Liver (tissue), 7 donors: ENCODE measurements at regions not wholly inside any gene's neighbourhood (a gene's known extent, or its start where the extent isn't known, plus 50 kb on each side); places are given as distances from the start of the nearest gene placed in this dataset.

Experiments used
- DNase-seq: peaks from one replicate; pipeline ENCODE4 v3.0.0-alpha.2; 2017; ENCODE audit warnings: low spot score
- H3K27ac ChIP-seq, 2 donors: one replicate each; pipeline ENCODE4 v1.7.0; 2013; ENCODE audit warnings: inconsistent platforms in 2 of 2, low read length in 2 of 2, control low read depth in 1 of 2, low read depth in 1 of 2, mild to moderate bottlenecking in 1 of 2
- H3K27me3 ChIP-seq, 4 donors: one replicate each; pipeline versions ENCODE4 v1.6.1 to v1.7.0; 2013; ENCODE audit warnings: low read length in 3 of 4, inconsistent platforms in 1 of 4, mild to moderate bottlenecking in 1 of 4, moderate library complexity in 1 of 4; ENCODE audit not compliant: control insufficient read depth in 4 of 4, insufficient read depth in 4 of 4
- H3K36me3 ChIP-seq, 4 donors: one replicate each; pipeline versions ENCODE4 v1.6.1 to v1.7.0; 2013; ENCODE audit warnings: low read length in 3 of 4, mild to moderate bottlenecking in 3 of 4, low read depth in 1 of 4, moderate library complexity in 1 of 4; ENCODE audit not compliant: control insufficient read depth in 4 of 4, insufficient read depth in 3 of 4
- H3K4me1 ChIP-seq, 4 donors: one replicate each; pipeline versions ENCODE4 v1.6.1 to v1.7.0; 2013; ENCODE audit warnings: low read length in 3 of 4, mild to moderate bottlenecking in 3 of 4, moderate library complexity in 1 of 4; ENCODE audit not compliant: control insufficient read depth in 4 of 4, insufficient read depth in 4 of 4
- H3K4me3 ChIP-seq, 3 donors: one replicate each; pipeline versions ENCODE4 v1.6.1 to v1.7.0; 2013; ENCODE audit warnings: low read length in 3 of 3, control low read depth in 1 of 3, low read depth in 1 of 3, mild to moderate bottlenecking in 1 of 3
- H3K9ac ChIP-seq, 2 donors: one replicate each; pipeline ENCODE4 v1.7.0; 2013; ENCODE audit warnings: low read length in 2 of 2, mild to moderate bottlenecking in 2 of 2, moderate library complexity in 2 of 2, control low read depth in 1 of 2, low read depth in 1 of 2
- H3K9me3 ChIP-seq, 4 donors: one replicate each; pipeline versions ENCODE4 v1.6.1 to v1.7.0; 2013; ENCODE audit warnings: low read length in 3 of 4; ENCODE audit not compliant: control insufficient read depth in 4 of 4
- EGR1 ChIP-seq, 2 donors: IDR thresholded peaks; 2 replicates each; pipeline ENCODE4 v1.6.1; 2016 to 2018; ENCODE audit warnings: antibody characterized with exemption in 2 of 2, low read depth in 2 of 2
- FOXA1 ChIP-seq: IDR thresholded peaks from 2 replicates; pipeline ENCODE4 v1.6.1; 2016; ENCODE audit warnings: antibody characterized with exemption
- FOXA2 ChIP-seq: IDR thresholded peaks from 2 replicates; pipeline ENCODE4 v1.6.1; 2016; ENCODE audit warnings: antibody characterized with exemption
- GABPA ChIP-seq, 2 donors: IDR thresholded peaks in 1 of 2; conservative IDR thresholded peaks in 1 of 2; 2 replicates each; pipeline ENCODE4 v1.6.1; 2016; ENCODE audit warnings: antibody characterized with exemption in 2 of 2, mild to moderate bottlenecking in 1 of 2, moderate library complexity in 1 of 2
- HNF4A ChIP-seq, 2 donors: conservative IDR thresholded peaks; 2 replicates each; pipeline ENCODE4 v1.6.1; 2016; ENCODE audit warnings: antibody characterized with exemption in 2 of 2, mild to moderate bottlenecking in 2 of 2
- HNF4G ChIP-seq: IDR thresholded peaks from 2 replicates; pipeline ENCODE4 v1.6.1; 2016; ENCODE audit warnings: antibody characterized with exemption
- JUND ChIP-seq, 2 donors: IDR thresholded peaks; 2 replicates each; pipeline ENCODE4 v1.6.1; 2016; ENCODE audit warnings: antibody characterized with exemption in 2 of 2
- NR2F2 ChIP-seq: IDR thresholded peaks from 2 replicates; pipeline ENCODE4 v1.6.1; 2016; ENCODE audit warnings: antibody characterized with exemption
- RAD21 ChIP-seq, 2 donors: IDR thresholded peaks; 2 replicates each; pipeline ENCODE4 v1.6.1; 2016; ENCODE audit warnings: antibody characterized with exemption in 2 of 2, mild to moderate bottlenecking in 2 of 2
- RXRA ChIP-seq, 2 donors: IDR thresholded peaks; 2 replicates each; pipeline ENCODE4 v1.6.1; 2017 to 2018; ENCODE audit warnings: antibody characterized with exemption in 2 of 2, mild to moderate bottlenecking in 1 of 2
- SP1 ChIP-seq: IDR thresholded peaks from 2 replicates; pipeline ENCODE4 v1.6.1; 2018; ENCODE audit warnings: antibody characterized with exemption, mild to moderate bottlenecking
- TAF1 ChIP-seq: conservative IDR thresholded peaks from 2 replicates; pipeline ENCODE4 v1.6.1; 2016; ENCODE audit warnings: antibody characterized with exemption, mild to moderate bottlenecking
- YY1 ChIP-seq: IDR thresholded peaks from 2 replicates; pipeline ENCODE4 v1.6.1; 2016; ENCODE audit warnings: antibody characterized with exemption, mild to moderate bottlenecking
- WGBS: extraction: QIAGEN DNeasy Blood & Tissue Kit; methylation state at CpG from one replicate; pipeline ENCODE4 v1.1.7; 2013; 5-methylcytosine and 5-hydroxymethylcytosine counted together
- TF ChIP-seq, protein P1 (sequence below): IDR thresholded peaks from 2 replicates; pipeline ENCODE4 v1.6.1; 2016; ENCODE audit warnings: antibody characterized with exemption
- TF ChIP-seq, protein P2 (sequence below): IDR thresholded peaks from 2 replicates; pipeline ENCODE4 v1.6.1; 2016; ENCODE audit warnings: antibody characterized with exemption
- TF ChIP-seq, protein P3 (sequence below): IDR thresholded peaks from 2 replicates; pipeline ENCODE4 v1.6.1; 2016; ENCODE audit warnings: antibody characterized with exemption, mild to moderate bottlenecking
- TF ChIP-seq, protein P4 (sequence below): IDR thresholded peaks from 2 replicates; pipeline ENCODE4 v1.6.1; 2016; ENCODE audit warnings: antibody characterized with exemption
- donor health status: healthy.
- donor health status: healthy.
- donor health status: healthy.
- donor health status: healthy.

DNA sequence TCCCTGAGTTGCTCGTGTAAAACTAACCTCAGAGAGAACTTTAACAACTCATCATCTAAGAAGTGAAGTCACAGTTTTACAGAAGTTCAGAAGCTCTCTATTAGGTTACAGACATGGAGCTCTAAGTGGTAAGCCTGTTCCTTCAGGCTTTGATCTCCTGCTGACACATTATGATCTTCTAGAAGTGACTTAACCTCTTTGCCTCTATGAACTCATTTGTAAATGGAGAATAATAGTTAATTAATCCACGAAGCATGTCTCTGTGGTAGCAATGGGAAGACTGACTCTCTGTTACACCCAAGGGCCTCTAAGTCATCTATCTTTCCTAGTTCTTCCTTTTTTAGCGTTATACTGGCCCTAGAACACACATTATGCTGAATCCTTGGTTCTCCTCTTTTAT lies 157.9 kb upstream of the NRIP1 start:
- Histone ChIP-seq H3K4me1 (peaks cover 7 to 29% (median 22%) of the 10 kb centered on the region in 4 donors), H3K9me3 (no peaks in the 10 kb centered on the region), H3K27ac (peak overlapping the region; percentile 22 to 39), H3K36me3 (no peaks in the 10 kb centered on the region), H3K9ac (no peak overlapping the region), H3K4me3 (no peak overlapping the region), H3K27me3 (no peaks in the 10 kb centered on the region)
- 54% methylated on average over 3 of the region's 3 CpGs for WGBS
- DNase-seq: no peak
- TF ChIP-seq JUND (IDR thresholded peaks at IDR 0.05) (no peak), FOXA1 (no peak), RAD21 (IDR thresholded peaks at IDR 0.05) (no peak), GABPA (IDR thresholded peaks at IDR 0.05 in 1 of 2, conservative IDR thresholded peaks at IDR 0.05 in 1 of 2) (no peak), HNF4G (no peak), RXRA (IDR thresholded peaks at IDR 0.05) (no peak), HNF4A (conservative IDR thresholded peaks at IDR 0.05) (no peak), NR2F2 (no peak), TAF1 (no peak), EGR1 (IDR thresholded peaks at IDR 0.05; ENCODE audit: low read depth in 2 of 2) (no peak), SP1 (no peak), YY1 (no peak), FOXA2 (no peak)
- TF ChIP-seq, protein P1, sequence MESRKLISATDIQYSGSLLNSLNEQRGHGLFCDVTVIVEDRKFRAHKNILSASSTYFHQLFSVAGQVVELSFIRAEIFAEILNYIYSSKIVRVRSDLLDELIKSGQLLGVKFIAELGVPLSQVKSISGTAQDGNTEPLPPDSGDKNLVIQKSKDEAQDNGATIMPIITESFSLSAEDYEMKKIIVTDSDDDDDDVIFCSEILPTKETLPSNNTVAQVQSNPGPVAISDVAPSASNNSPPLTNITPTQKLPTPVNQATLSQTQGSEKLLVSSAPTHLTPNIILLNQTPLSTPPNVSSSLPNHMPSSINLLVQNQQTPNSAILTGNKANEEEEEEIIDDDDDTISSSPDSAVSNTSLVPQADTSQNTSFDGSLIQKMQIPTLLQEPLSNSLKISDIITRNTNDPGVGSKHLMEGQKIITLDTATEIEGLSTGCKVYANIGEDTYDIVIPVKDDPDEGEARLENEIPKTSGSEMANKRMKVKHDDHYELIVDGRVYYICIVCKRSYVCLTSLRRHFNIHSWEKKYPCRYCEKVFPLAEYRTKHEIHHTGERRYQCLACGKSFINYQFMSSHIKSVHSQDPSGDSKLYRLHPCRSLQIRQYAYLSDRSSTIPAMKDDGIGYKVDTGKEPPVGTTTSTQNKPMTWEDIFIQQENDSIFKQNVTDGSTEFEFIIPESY: no peak
- TF ChIP-seq, protein P2, sequence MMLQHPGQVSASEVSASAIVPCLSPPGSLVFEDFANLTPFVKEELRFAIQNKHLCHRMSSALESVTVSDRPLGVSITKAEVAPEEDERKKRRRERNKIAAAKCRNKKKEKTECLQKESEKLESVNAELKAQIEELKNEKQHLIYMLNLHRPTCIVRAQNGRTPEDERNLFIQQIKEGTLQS: no peak
- TF ChIP-seq, protein P3, sequence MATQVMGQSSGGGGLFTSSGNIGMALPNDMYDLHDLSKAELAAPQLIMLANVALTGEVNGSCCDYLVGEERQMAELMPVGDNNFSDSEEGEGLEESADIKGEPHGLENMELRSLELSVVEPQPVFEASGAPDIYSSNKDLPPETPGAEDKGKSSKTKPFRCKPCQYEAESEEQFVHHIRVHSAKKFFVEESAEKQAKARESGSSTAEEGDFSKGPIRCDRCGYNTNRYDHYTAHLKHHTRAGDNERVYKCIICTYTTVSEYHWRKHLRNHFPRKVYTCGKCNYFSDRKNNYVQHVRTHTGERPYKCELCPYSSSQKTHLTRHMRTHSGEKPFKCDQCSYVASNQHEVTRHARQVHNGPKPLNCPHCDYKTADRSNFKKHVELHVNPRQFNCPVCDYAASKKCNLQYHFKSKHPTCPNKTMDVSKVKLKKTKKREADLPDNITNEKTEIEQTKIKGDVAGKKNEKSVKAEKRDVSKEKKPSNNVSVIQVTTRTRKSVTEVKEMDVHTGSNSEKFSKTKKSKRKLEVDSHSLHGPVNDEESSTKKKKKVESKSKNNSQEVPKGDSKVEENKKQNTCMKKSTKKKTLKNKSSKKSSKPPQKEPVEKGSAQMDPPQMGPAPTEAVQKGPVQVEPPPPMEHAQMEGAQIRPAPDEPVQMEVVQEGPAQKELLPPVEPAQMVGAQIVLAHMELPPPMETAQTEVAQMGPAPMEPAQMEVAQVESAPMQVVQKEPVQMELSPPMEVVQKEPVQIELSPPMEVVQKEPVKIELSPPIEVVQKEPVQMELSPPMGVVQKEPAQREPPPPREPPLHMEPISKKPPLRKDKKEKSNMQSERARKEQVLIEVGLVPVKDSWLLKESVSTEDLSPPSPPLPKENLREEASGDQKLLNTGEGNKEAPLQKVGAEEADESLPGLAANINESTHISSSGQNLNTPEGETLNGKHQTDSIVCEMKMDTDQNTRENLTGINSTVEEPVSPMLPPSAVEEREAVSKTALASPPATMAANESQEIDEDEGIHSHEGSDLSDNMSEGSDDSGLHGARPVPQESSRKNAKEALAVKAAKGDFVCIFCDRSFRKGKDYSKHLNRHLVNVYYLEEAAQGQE: no peak
- TF ChIP-seq, protein P4, sequence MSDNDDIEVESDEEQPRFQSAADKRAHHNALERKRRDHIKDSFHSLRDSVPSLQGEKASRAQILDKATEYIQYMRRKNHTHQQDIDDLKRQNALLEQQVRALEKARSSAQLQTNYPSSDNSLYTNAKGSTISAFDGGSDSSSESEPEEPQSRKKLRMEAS: no peak

DNA sequence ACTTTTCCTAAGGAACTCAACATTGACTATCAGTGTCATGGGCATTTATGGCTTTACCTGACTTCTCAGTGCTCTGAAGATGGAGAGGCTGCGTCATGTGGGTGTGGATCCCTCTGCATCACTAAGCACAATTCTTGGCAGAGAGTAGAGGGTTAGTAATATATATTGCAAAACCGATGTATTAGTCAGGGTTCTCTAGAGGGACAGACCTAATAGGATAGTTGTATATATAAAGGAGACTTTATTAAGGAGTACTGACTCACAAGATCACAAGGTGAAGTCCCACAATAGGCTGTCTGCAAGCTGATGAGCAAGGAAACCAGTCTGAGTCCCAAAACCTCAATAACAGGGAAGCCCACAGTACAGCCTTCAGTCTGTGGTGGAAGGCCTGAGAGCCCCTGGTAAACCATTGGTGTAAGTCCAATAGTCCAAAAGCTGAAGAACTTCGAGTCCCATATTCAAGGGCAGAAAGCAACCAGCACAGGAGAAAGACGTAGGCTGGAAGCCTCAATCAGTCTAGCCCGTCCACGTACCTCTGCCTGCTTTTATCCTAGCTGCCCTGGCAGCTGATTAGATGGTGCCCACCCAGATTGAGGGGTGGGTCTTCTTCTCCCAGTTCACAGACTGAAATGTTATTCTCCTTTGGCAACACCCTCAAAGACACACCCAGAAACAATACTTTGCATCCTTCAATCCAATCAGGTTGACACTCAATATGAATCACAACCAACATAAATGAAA lies 159.7 kb upstream of the NRIP1 start:
- peaks cover 7 to 29% (median 22%) of the 10 kb centered on the region in 4 donors for H3K4me1 ChIP-seq
- no peaks in the 10 kb centered on the region for H3K36me3 ChIP-seq
- WGBS: 92% methylated on average over 6 of the region's 6 CpGs

More for the DNA sequence above, 159.7 kb upstream of the NRIP1 start:
- no peaks in the 10 kb centered on the region for H3K9me3 ChIP-seq
- H3K27ac ChIP-seq: no peak overlapping the region
- no peak for DNase-seq
- TF ChIP-seq, protein P2: no peak
- no peak for TF ChIP-seq GABPA (IDR thresholded peaks at IDR 0.05 in 1 of 2, conservative IDR thresholded peaks at IDR 0.05 in 1 of 2)
- TF ChIP-seq FOXA1: no peak
- TF ChIP-seq HNF4A (conservative IDR thresholded peaks at IDR 0.05): no peak
- no peak for TF ChIP-seq NR2F2
- TF ChIP-seq, protein P3: no peak
- TF ChIP-seq HNF4G: no peak
- H3K9ac ChIP-seq: no peak overlapping the region
- no peak overlapping the region for H3K4me3 ChIP-seq
- H3K27me3 ChIP-seq: no peaks in the 10 kb centered on the region
